ENCODE measurements at regions not wholly inside any gene's neighbourhood (a gene's known extent, or its start where the extent isn't known, plus 50 kb on each side); places are given as distances from the start of the nearest gene placed in this dataset.

DNA sequence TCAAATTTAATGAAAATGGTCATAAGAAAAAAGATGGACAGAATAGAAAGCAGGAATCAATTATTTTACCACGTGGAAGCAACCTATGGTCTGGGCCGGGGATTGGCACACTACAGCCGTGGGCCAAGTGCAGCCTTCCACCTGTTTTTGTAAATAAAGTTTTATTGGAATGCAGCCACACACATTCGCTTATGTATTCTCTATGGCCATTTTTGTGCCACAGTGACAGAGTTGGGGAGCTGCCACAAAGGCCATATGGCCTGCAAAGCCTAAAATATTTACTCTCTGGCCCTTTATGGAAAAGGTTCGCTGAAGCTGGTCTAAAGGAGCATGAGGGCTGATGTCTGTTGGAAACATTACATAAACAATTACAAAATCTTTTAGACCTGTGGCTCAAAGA, 144.8 kb downstream of the TMCO5A start:
- DNase-seq (ENCODE audit: low spot score) (no peak), ATAC-seq (ENCODE audit: low FRiP score) (no peak)
- TF ChIP-seq, protein P1, sequence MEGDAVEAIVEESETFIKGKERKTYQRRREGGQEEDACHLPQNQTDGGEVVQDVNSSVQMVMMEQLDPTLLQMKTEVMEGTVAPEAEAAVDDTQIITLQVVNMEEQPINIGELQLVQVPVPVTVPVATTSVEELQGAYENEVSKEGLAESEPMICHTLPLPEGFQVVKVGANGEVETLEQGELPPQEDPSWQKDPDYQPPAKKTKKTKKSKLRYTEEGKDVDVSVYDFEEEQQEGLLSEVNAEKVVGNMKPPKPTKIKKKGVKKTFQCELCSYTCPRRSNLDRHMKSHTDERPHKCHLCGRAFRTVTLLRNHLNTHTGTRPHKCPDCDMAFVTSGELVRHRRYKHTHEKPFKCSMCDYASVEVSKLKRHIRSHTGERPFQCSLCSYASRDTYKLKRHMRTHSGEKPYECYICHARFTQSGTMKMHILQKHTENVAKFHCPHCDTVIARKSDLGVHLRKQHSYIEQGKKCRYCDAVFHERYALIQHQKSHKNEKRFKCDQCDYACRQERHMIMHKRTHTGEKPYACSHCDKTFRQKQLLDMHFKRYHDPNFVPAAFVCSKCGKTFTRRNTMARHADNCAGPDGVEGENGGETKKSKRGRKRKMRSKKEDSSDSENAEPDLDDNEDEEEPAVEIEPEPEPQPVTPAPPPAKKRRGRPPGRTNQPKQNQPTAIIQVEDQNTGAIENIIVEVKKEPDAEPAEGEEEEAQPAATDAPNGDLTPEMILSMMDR (IDR thresholded peaks at IDR 0.05) = no peak

- no peak for DNase-seq (ENCODE audit: low spot score)
- TF ChIP-seq, protein P1 (IDR thresholded peaks at IDR 0.05) = no peak
- ATAC-seq (ENCODE audit: low FRiP score) = peak; percentile 55
These were observed 146.3 kb downstream of the TMCO5A start for GRCh38 chr15:38080651-38081275.

DNA sequence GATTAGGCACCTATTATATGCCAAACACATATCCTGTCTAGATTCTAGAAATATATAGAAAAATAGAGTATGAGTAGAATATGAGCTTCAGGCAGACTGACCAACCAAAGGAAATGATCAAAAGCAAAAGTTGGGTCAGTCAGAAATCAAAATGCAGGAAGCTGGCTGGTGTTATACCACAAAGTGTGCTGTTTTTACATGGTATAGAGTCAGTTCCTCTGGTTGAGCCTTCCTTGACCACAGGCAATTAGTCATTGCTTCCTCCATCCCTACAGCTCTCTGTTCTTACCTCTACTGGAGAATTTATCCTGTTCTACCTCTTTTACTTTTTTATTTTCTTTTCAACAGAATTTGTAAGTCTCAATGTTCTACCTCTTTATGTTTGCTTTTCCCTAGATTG, 149.8 kb downstream of the TMCO5A start:
- no peak for ATAC-seq (ENCODE audit: low FRiP score)
- TF ChIP-seq, protein P1 (IDR thresholded peaks at IDR 0.05) = no peak
- no peak for DNase-seq (ENCODE audit: low spot score)

- ATAC-seq (ENCODE audit: low FRiP score) (no peak), DNase-seq (ENCODE audit: low spot score) (no peak)
- TF ChIP-seq, protein P1 (IDR thresholded peaks at IDR 0.05) = no peak
These were observed 150.7 kb downstream of the TMCO5A start for GRCh38 chr15:38085114-38085513.

DNA sequence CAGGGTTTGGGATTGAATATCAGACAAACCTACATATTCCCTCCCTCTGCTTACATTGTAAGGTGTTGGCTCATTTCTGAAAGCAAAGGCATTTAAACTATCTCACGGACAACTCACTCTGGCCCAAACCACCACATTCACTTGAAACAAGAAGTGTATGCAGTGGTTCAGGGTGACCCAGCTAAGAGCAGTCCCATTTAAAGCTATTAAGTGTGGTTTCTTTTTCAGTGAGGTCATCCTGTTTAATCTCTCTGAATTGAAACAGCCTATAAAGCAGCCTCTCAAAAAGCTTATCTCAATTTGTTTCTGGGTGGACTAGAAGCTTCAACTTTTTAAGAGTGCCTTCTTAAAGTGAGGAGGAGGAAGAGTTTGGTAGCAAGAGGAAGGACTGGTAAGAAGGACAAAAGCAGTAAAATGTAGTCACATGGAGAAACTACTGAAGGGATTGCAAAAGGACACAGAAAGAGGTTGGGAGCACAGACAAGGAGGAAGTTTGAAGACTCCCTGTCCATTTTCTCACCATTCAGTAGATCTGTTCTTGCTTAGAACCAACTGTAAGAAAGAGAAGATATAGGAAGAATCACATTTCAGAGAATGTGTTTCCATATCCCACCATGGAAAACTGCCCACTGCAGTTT, 151.6 kb downstream of the TMCO5A start:
- TF ChIP-seq, protein P1 (IDR thresholded peaks at IDR 0.05) = no peak
- DNase-seq (ENCODE audit: low spot score) (no peak), ATAC-seq (ENCODE audit: low FRiP score) (no peak)

DNA sequence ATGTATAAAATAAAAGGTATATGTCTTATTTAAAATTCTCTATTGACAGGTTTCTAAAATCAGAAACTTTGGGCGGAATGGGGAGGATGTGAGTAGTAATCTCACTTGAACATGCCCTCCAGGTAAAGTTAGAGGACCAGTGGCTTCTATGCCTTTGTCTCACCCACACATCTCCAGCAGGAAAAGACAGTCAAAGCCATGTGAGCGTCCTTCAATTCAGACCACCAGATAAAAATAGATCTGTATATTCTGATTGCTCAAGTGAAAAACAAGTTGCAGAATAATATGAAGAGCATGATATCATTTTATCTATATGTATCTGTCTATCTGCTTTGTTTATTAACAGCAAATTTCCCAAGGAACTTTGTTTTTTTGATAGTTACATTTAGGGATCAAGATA, 152.2 kb downstream of the TMCO5A start:
- no peak for DNase-seq (ENCODE audit: low spot score)
- no peak for ATAC-seq (ENCODE audit: low FRiP score)
- TF ChIP-seq, protein P1 (IDR thresholded peaks at IDR 0.05) = no peak

DNA sequence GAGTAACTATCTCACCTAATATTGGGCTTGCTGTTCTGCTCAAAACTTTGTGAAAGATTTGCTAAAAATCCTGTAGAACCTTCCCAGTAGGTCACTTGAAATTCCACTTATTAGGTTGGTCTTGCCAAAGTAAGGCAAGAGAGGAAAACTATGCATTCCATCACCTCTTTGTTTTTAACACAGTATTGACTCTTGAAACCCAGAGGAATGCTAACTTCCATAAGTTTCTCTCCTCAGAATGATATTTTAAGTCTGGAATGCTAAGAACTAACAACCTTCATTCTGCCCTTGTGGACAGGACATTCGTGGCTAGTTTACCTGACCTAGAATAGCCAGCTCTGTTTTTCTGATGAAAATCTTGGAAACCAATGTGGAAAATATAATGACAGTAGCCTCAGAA, 154.5 kb downstream of the TMCO5A start:
- TF ChIP-seq, protein P1 (IDR thresholded peaks at IDR 0.05) = no peak
- ATAC-seq (ENCODE audit: low FRiP score) = no peak
- no peak for DNase-seq (ENCODE audit: low spot score)

Data from omental fat pad (tissue), 3 donors.